ENCODE measurements at regions not wholly inside any gene's neighbourhood (a gene's known extent, or its start where the extent isn't known, plus 50 kb on each side); places are given as distances from the start of the nearest gene placed in this dataset.
A peak's percentile ranks its signal among the peaks of the same experiment; 100 is the strongest.

GRCh38 chr2:156956161-156956560 is 301.3 kb upstream of the GALNT5 start:
- Histone ChIP-seq H3K36me3 (no peaks in the 10 kb centered on the region), H3K4me1 (no peaks in the 10 kb centered on the region), H3K27ac (no peak overlapping the region), H3K27me3 (no peaks in the 10 kb centered on the region), H3K9me3 (peaks cover 5% of the 10 kb centered on the region), H3K4me3 (no peak overlapping the region)
- no peak for DNase-seq
- TF ChIP-seq, protein P1, sequence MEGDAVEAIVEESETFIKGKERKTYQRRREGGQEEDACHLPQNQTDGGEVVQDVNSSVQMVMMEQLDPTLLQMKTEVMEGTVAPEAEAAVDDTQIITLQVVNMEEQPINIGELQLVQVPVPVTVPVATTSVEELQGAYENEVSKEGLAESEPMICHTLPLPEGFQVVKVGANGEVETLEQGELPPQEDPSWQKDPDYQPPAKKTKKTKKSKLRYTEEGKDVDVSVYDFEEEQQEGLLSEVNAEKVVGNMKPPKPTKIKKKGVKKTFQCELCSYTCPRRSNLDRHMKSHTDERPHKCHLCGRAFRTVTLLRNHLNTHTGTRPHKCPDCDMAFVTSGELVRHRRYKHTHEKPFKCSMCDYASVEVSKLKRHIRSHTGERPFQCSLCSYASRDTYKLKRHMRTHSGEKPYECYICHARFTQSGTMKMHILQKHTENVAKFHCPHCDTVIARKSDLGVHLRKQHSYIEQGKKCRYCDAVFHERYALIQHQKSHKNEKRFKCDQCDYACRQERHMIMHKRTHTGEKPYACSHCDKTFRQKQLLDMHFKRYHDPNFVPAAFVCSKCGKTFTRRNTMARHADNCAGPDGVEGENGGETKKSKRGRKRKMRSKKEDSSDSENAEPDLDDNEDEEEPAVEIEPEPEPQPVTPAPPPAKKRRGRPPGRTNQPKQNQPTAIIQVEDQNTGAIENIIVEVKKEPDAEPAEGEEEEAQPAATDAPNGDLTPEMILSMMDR (IDR thresholded peaks at IDR 0.05) = no peak
- intact Hi-C loops (cut with DNase I) = no loop called here
- ATAC-seq = no peak

- DNase-seq = no peak
- ATAC-seq = no peak
- Histone ChIP-seq H3K4me1 (no peaks in the 10 kb centered on the region), H3K27me3 (no peaks in the 10 kb centered on the region), H3K27ac (no peak overlapping the region), H3K4me3 (no peak overlapping the region), H3K36me3 (no peaks in the 10 kb centered on the region), H3K9me3 (peaks cover 5% of the 10 kb centered on the region)
- TF ChIP-seq, protein P1 (IDR thresholded peaks at IDR 0.05) = no peak
- intact Hi-C loops (cut with DNase I) = no loop called here
These were observed 299.1 kb upstream of the GALNT5 start for GRCh38 chr2:156958374-156958773.

- ATAC-seq (peak; percentile 16), DNase-seq (no peak)
- Histone ChIP-seq H3K27ac (no peak overlapping the region), H3K36me3 (no peaks in the 10 kb centered on the region), H3K4me1 (no peaks in the 10 kb centered on the region), H3K4me3 (no peak overlapping the region), H3K27me3 (no peaks in the 10 kb centered on the region), H3K9me3 (peaks cover 5% of the 10 kb centered on the region)
- intact Hi-C loops (cut with DNase I) = no loop called here
- TF ChIP-seq, protein P1 (IDR thresholded peaks at IDR 0.05) = no peak
These were observed 298.0 kb upstream of the GALNT5 start for GRCh38 chr2:156959481-156959880.

- no peak for ATAC-seq
- Histone ChIP-seq H3K4me3 (no peak overlapping the region), H3K4me1 (no peaks in the 10 kb centered on the region), H3K27ac (no peak overlapping the region), H3K9me3 (no peaks in the 10 kb centered on the region), H3K36me3 (no peaks in the 10 kb centered on the region), H3K27me3 (no peaks in the 10 kb centered on the region)
- TF ChIP-seq, protein P1 (IDR thresholded peaks at IDR 0.05) = no peak
- DNase-seq = no peak
- intact Hi-C loops (cut with DNase I) = no loop called here
These were observed 274.9 kb upstream of the GALNT5 start for GRCh38 chr2:156982615-156983014.

DNA sequence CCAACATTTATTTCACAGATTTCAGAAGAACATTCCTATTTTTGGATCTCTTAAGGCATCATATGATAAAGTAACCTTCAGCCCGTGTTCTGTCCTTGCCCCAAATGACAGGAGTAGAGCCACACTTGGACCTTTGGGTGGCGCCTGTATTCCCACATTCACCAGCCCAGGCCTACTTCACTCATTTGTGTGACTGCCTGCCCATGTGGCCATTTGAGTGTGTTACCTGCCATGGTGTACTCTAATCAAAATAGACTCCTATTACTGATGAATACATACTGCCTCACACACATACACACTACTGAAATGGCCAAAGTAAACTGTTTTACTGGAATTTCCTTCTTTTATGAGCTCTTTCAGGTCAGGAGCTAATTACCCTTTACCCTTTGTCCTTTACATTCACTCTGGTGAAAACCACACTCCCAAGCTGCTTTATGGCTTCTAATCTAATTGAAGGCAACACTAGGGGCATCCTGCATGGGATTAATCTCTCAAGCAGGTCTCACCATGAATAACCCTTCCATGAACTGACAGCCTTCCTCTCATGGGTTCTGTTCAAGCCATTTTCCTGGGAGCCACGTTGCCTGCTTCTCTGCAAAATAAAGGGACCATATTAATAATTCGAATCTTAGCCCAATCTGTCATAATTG is 271.0 kb upstream of the GALNT5 start:
- Histone ChIP-seq H3K27me3 (no peaks in the 10 kb centered on the region), H3K9me3 (no peaks in the 10 kb centered on the region), H3K36me3 (no peaks in the 10 kb centered on the region), H3K4me3 (no peak overlapping the region), H3K4me1 (no peaks in the 10 kb centered on the region), H3K27ac (no peak overlapping the region)
- no peak for DNase-seq
- intact Hi-C loops (cut with DNase I) = no loop called here
- TF ChIP-seq, protein P1 (IDR thresholded peaks at IDR 0.05) = no peak
- no peak for ATAC-seq

DNA sequence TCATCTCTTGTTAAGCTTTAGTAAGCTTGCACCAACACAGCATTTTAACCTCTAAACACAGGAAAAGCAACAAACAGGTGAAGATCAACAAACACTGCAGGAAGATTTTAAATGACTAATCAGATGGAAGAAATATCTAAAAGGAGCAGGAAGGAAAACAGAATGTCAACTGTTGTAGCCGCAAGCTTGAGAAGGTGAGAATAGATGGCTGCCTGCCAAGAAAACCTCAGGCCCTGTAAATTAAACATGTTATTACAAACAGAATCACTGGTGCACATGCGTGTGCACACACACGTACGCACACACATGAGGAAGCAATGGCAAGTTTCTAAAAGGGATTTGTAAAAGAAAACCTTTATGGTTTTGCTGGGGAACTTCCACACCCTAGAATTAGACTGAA is 257.8 kb upstream of the GALNT5 start:
- Histone ChIP-seq H3K36me3 (no peaks in the 10 kb centered on the region), H3K9me3 (no peaks in the 10 kb centered on the region), H3K27ac (no peak overlapping the region), H3K4me3 (no peak overlapping the region), H3K4me1 (no peaks in the 10 kb centered on the region), H3K27me3 (no peaks in the 10 kb centered on the region)
- DNase-seq = no peak
- intact Hi-C loops (cut with DNase I) = no loop called here
- ATAC-seq = no peak
- TF ChIP-seq, protein P1 (IDR thresholded peaks at IDR 0.05) = no peak
